IMR-90 (cell line): ENCODE measurements at regions not wholly inside any gene's neighbourhood (a gene's known extent, or its start where the extent isn't known, plus 50 kb on each side); places are given as distances from the start of the nearest gene placed in this dataset.

Experiments
- ATAC-seq: fragments of 200-7000 bp; cut with Tn5 transposase; 2 replicates; pipeline ENCODE4 v1.9.1; 2020; ENCODE audit warnings: low read depth, mild to moderate bottlenecking, moderate library complexity
- BruUV-seq: library from RNA; stranded (reverse); fragments of 400-500 nt; replicated peaks from 2 replicates; lab custom pipeline; 2021; lab: Mats Ljungman, UMichigan
- CTCF ChIA-PET: fragments of 300-600 bp; formaldehyde crosslinking; extraction: SDS; loops from one replicate; lab custom pipeline; 2021; ENCODE audit warnings: antibody characterized with exemption; lab: Yijun Ruan, JAX
- POLR2A ChIA-PET: fragments of 300-600 bp; sonication (Branson Sonifier 250); formaldehyde crosslinking; loops from one replicate; lab custom pipeline; 2022; ENCODE audit warnings: antibody characterized with exemption; ENCODE audit not compliant: unreplicated experiment; lab: Charles Lee
- DNase-seq: peaks from one replicate; pipeline ENCODE4 v3.0.0; 2013
- H2AFZ ChIP-seq: replicated peaks from 2 replicates; pipeline ENCODE3; 2013; ENCODE audit warnings: low read length, mild to moderate bottlenecking; ENCODE audit not compliant: poor library complexity
- H2AK5ac ChIP-seq: 2 replicates; pipeline ENCODE4 v1.6.1; 2013; ENCODE audit warnings: low read depth, low read length, inconsistent platforms
- H2AK9ac ChIP-seq: replicated peaks from 2 replicates; pipeline ENCODE3; 2013; ENCODE audit warnings: mild to moderate bottlenecking, low read depth, low read length, moderate library complexity; ENCODE audit not compliant: poor library complexity
- H2BK120ac ChIP-seq: 2 replicates; pipeline ENCODE4 v1.6.1; 2013; ENCODE audit warnings: low read depth, low read length, inconsistent platforms
- H2BK15ac ChIP-seq: 3 replicates; pipeline ENCODE4 v1.6.1; 2013; ENCODE audit warnings: low read depth, low read length, inconsistent platforms
- H2BK20ac ChIP-seq: 2 replicates; pipeline ENCODE4 v1.6.1; 2013; ENCODE audit warnings: low read depth, mild to moderate bottlenecking, inconsistent platforms, low read length, moderate library complexity
- H2BK5ac ChIP-seq: 2 replicates; pipeline ENCODE4 v1.6.1; 2013; ENCODE audit warnings: mild to moderate bottlenecking, low read depth, low read length, inconsistent platforms; ENCODE audit not compliant: poor library complexity, severe bottlenecking
- H3K14ac ChIP-seq: replicated peaks from 2 replicates; pipeline ENCODE4 v1.6.1; 2013; ENCODE audit warnings: low read depth, low read length, inconsistent platforms
- H3K18ac ChIP-seq: 2 replicates; pipeline ENCODE4 v1.6.1; 2013; ENCODE audit warnings: low read depth, low read length, control low read depth
- H3K23ac ChIP-seq: 2 replicates; pipeline ENCODE4 v1.6.1; 2013; ENCODE audit warnings: low read depth, low read length, inconsistent platforms
- H3K27ac ChIP-seq: 2 replicates; pipeline ENCODE4 v1.5.1; 2013; ENCODE audit warnings: mild to moderate bottlenecking, control low read depth, low read length; ENCODE audit not compliant: insufficient read depth
- H3K27me3 ChIP-seq: 2 replicates; pipeline ENCODE4 v1.6.1; 2013; ENCODE audit warnings: low read length; ENCODE audit not compliant: control insufficient read depth, insufficient read depth
- H3K36me3 ChIP-seq: 2 replicates; pipeline ENCODE4 v1.6.1; 2013; ENCODE audit warnings: low read length, mixed read lengths; ENCODE audit not compliant: control insufficient read depth, insufficient read depth
- H3K4ac ChIP-seq: 2 replicates; pipeline ENCODE4 v1.6.1; 2013; ENCODE audit warnings: low read depth, low read length, inconsistent platforms
- H3K4me1 ChIP-seq: 2 replicates; pipeline ENCODE4 v1.6.1; 2013; ENCODE audit warnings: low read length, mixed read lengths; ENCODE audit not compliant: control insufficient read depth, insufficient read depth
- H3K4me2 ChIP-seq: 2 replicates; pipeline ENCODE4 v1.6.1; 2013; ENCODE audit warnings: low read depth, mild to moderate bottlenecking, control low read depth, low read length, moderate library complexity
- H3K4me3 ChIP-seq: 2 replicates; pipeline ENCODE4 v1.5.1; 2013; ENCODE audit warnings: low read depth, mild to moderate bottlenecking, control low read depth, low read length, moderate library complexity; ENCODE audit not compliant: insufficient read depth
- H3K56ac ChIP-seq: 2 replicates; pipeline ENCODE4 v1.6.1; 2013; ENCODE audit warnings: low read length, inconsistent platforms; ENCODE audit not compliant: insufficient read depth; ENCODE audit errors: extremely low read depth
- H3K79me1 ChIP-seq, 2 experiments: 2 replicates each; pipeline ENCODE4 v1.6.1; 2013; ENCODE audit warnings: low read length in 2 of 2, inconsistent platforms in 1 of 2, low read depth in 1 of 2
- H3K9ac ChIP-seq: 2 replicates; pipeline ENCODE4 v1.6.1; 2013; ENCODE audit warnings: low read depth, low read length, control low read depth
- H3K9me1 ChIP-seq: 2 replicates; pipeline ENCODE4 v1.6.1; 2013; ENCODE audit warnings: low read length, inconsistent platforms; ENCODE audit not compliant: insufficient read depth
- H3K9me3 ChIP-seq: 2 replicates; pipeline ENCODE4 v1.6.1; 2013; ENCODE audit warnings: low read length; ENCODE audit not compliant: control insufficient read depth, insufficient read depth
- H4K20me1 ChIP-seq: 2 replicates; pipeline ENCODE4 v1.6.1; 2013; ENCODE audit warnings: low read length, inconsistent platforms; ENCODE audit not compliant: insufficient read depth
- H4K5ac ChIP-seq: 2 replicates; pipeline ENCODE4 v1.6.1; 2013; ENCODE audit warnings: mild to moderate bottlenecking, low read depth, low read length, control low read depth
- H4K8ac ChIP-seq, 2 experiments: 2 replicates each; pipeline ENCODE4 v1.6.1; 2013; ENCODE audit warnings: low read depth in 2 of 2, low read length in 2 of 2, control low read depth in 1 of 2, inconsistent platforms in 1 of 2
- H4K91ac ChIP-seq: 2 replicates; pipeline ENCODE4 v1.6.1; 2013; ENCODE audit warnings: low read depth, low read length, inconsistent platforms; ENCODE audit not compliant: insufficient read depth
- BHLHE40 ChIP-seq: fragments of 150-350 bp; IDR thresholded peaks from 2 replicates; pipeline ENCODE4 v1.6.1; 2016; ENCODE audit warnings: mild to moderate bottlenecking, low read depth, low read length
- CEBPB ChIP-seq: IDR thresholded peaks from 2 replicates; pipeline ENCODE4 v1.6.1; 2012; ENCODE audit warnings: low read depth, low read length, improper control_type of control experiment
- ELK1 ChIP-seq: fragments of 150-350 bp; IDR thresholded peaks from 2 replicates; pipeline ENCODE4 v1.6.1; 2016; ENCODE audit warnings: low read depth, mild to moderate bottlenecking, low read length, moderate library complexity, borderline replicate concordance
- FOS ChIP-seq: fragments of 150-350 bp; IDR thresholded peaks from 2 replicates; pipeline ENCODE4 v1.6.1; 2016; ENCODE audit warnings: low read depth, low read length
- MAZ ChIP-seq: IDR thresholded peaks from 2 replicates; pipeline ENCODE4 v1.6.1; 2012; ENCODE audit warnings: low read depth, mild to moderate bottlenecking, low read length, improper control_type of control experiment, moderate library complexity, borderline replicate concordance
- MXI1 ChIP-seq: IDR thresholded peaks from 2 replicates; pipeline ENCODE4 v1.6.1; 2012; ENCODE audit warnings: low read depth, mild to moderate bottlenecking, low read length, moderate library complexity, borderline replicate concordance
- RCOR1 ChIP-seq: IDR thresholded peaks from 2 replicates; pipeline ENCODE4 v1.6.1; 2012; ENCODE audit warnings: mild to moderate bottlenecking, low read length, improper control_type of control experiment; ENCODE audit not compliant: insufficient replicate concordance
- SMC3 ChIP-seq: fragments of 150-350 bp; IDR thresholded peaks from 2 replicates; pipeline ENCODE4 v1.6.1; 2016; ENCODE audit warnings: low read depth, mild to moderate bottlenecking, antibody characterized with exemption, low read length, moderate library complexity
- USF2 ChIP-seq: fragments of 150-350 bp; IDR thresholded peaks from 2 replicates; pipeline ENCODE4 v1.6.1; 2017; ENCODE audit warnings: mild to moderate bottlenecking, antibody characterized with exemption, low read length, low read depth
- WGBS, 2 experiments: methylation state at CpG; one replicate each; pipeline versions ENCODE4 v1.1.5 to v1.1.7; 2013; ENCODE audit warnings: missing lambda C conversion rate in 2 of 2; ENCODE audit not compliant: insufficient read length in 1 of 2; ENCODE audit errors: extremely low coverage in 2 of 2; 5-methylcytosine and 5-hydroxymethylcytosine counted together
- dilution Hi-C: fragments of 300-500 bp; cut with HindIII; formaldehyde crosslinking; loops from one replicate; pipeline ENCODE4 v1.14.3; 2018; ENCODE audit warnings: low sequenced_read_pairs; ENCODE audit not compliant: unreplicated experiment
- in situ Hi-C: fragments of 300-500 bp; cut with MboI; formaldehyde crosslinking; loops from 3 replicates; pipeline ENCODE4 v1.14.3; 2019; ENCODE audit warnings: low sequenced_read_pairs, inconsistent platforms, mixed read lengths
- intact Hi-C: fragments of 100-400 bp; cut with micrococcal nuclease; formaldehyde crosslinking; loops from 2 replicates; pipeline ENCODE4 v1.10.0; 2022

- Histone ChIP-seq H3K4me2 (no peak overlapping the region), H2BK20ac (no peak overlapping the region), H3K14ac (no peak overlapping the region), H2AFZ (no peak overlapping the region), H3K56ac (no peak overlapping the region), H3K9me3 (no peaks in the 10 kb centered on the region), H3K4me3 (no peak overlapping the region), H3K27ac (no peak overlapping the region), H3K4ac (no peak overlapping the region), H4K8ac (no peak overlapping the region), H2BK5ac (no peak overlapping the region), H3K79me1 (no peaks in the 10 kb centered on the region), H4K20me1 (no peaks in the 10 kb centered on the region), H4K5ac (no peak overlapping the region), H2AK5ac (no peak overlapping the region), H3K4me1 (no peaks in the 10 kb centered on the region), H3K9me1 (no peaks in the 10 kb centered on the region), H3K27me3 (peaks cover 18% of the 10 kb centered on the region), H3K36me3 (no peaks in the 10 kb centered on the region), H2BK120ac (no peak overlapping the region), H3K18ac (no peak overlapping the region), H2BK15ac (no peak overlapping the region), H3K23ac (no peak overlapping the region), H4K91ac (no peak overlapping the region), H2AK9ac (no peak overlapping the region), H3K9ac (no peak overlapping the region)
- CTCF ChIA-PET, result no interaction called here
- no TSS peak for BruUV-seq
- TF ChIP-seq CEBPB, result no peak
- TF ChIP-seq BHLHE40, result no peak
- no peak for TF ChIP-seq MXI1
- TF ChIP-seq USF2, result no peak
- TF ChIP-seq SMC3, result no peak
- TF ChIP-seq ELK1, result no peak
- TF ChIP-seq RCOR1, result no peak
- TF ChIP-seq MAZ, result no peak
- TF ChIP-seq FOS, result no peak
- 0% methylated on average over 1 of the region's 1 CpG; no CpG with 5 or more reads in 1 of the 2 experiments for WGBS, 2 experiments
- in situ Hi-C loops, result no loop called here
- POLR2A ChIA-PET, result no interaction called here
- dilution Hi-C loops, result no loop called here
- intact Hi-C loops, result no loop called here
- no peak for ATAC-seq
- DNase-seq, result no peak
These were observed 51.9 kb upstream of the RMP24 start for GRCh38 chr18:35920623-35921022.
